ENCODE measurements at regions not wholly inside any gene's neighbourhood (a gene's known extent, or its start where the extent isn't known, plus 50 kb on each side); places are given as distances from the start of the nearest gene placed in this dataset.
"Not testable (repeated sequence)": the region's sequence is repeated elsewhere in the genome, so short reads cannot be mapped to it uniquely, and the experiment has no call there.

- not testable (repeated sequence) for H3K27me3 Mint-ChIP-seq, H3K4me3 Mint-ChIP-seq, H3K9me3 Mint-ChIP-seq, ATAC-seq, DNase-seq, H3K27ac Mint-ChIP-seq
- peaks cover 15% of the 10 kb centered on the region for H3K4me1 Mint-ChIP-seq
These were observed 69.1 kb downstream of the NPIPB11 start for GRCh38 chr16:29337385-29337901.

GRCh38 chr16:29335549-29335846 lies 71.0 kb downstream of the NPIPB11 start:
- H3K4me3 Mint-ChIP-seq, DNase-seq, ATAC-seq, H3K9me3 Mint-ChIP-seq, H3K27ac Mint-ChIP-seq, H3K27me3 Mint-ChIP-seq: not testable (repeated sequence)
- peaks cover 15% of the 10 kb centered on the region for H3K4me1 Mint-ChIP-seq

GRCh38 chr16:29334776-29335548 lies 71.5 kb downstream of the NPIPB11 start:
- H3K9me3 Mint-ChIP-seq, H3K27me3 Mint-ChIP-seq, ATAC-seq, H3K4me3 Mint-ChIP-seq, DNase-seq: not testable (repeated sequence)
- H3K27ac Mint-ChIP-seq: peak overlapping the region in 1 of 2 donors; percentile 69
- H3K4me1 Mint-ChIP-seq: peaks cover 15% of the 10 kb centered on the region

GRCh38 chr16:29333492-29334097 lies 72.9 kb downstream of the NPIPB11 start:
- H3K9me3 Mint-ChIP-seq, ATAC-seq, DNase-seq, H3K4me1 Mint-ChIP-seq, H3K4me3 Mint-ChIP-seq, H3K27me3 Mint-ChIP-seq: not testable (repeated sequence)
- peak overlapping the region in 1 of 2 donors; percentile 19 for H3K27ac Mint-ChIP-seq

GRCh38 chr16:29330623-29331022 lies 75.9 kb downstream of the NPIPB11 start:
- not testable (repeated sequence) for H3K4me1 Mint-ChIP-seq, ATAC-seq, H3K27me3 Mint-ChIP-seq, DNase-seq, H3K4me3 Mint-ChIP-seq, H3K27ac Mint-ChIP-seq, H3K9me3 Mint-ChIP-seq

- not testable (repeated sequence) for ATAC-seq, H3K27me3 Mint-ChIP-seq, DNase-seq, H3K4me1 Mint-ChIP-seq, H3K4me3 Mint-ChIP-seq, H3K27ac Mint-ChIP-seq, H3K9me3 Mint-ChIP-seq
These were observed 78.0 kb downstream of the NPIPB11 start for GRCh38 chr16:29328528-29328927.

- not testable (repeated sequence) for DNase-seq, H3K27ac Mint-ChIP-seq, H3K4me3 Mint-ChIP-seq, ATAC-seq, H3K27me3 Mint-ChIP-seq, H3K4me1 Mint-ChIP-seq, H3K9me3 Mint-ChIP-seq
These were observed 78.7 kb downstream of the NPIPB11 start for GRCh38 chr16:29327631-29328408.

- H3K4me3 Mint-ChIP-seq, H3K4me1 Mint-ChIP-seq, DNase-seq, H3K9me3 Mint-ChIP-seq, H3K27me3 Mint-ChIP-seq, H3K27ac Mint-ChIP-seq, ATAC-seq: not testable (repeated sequence)
These were observed 80.1 kb downstream of the NPIPB11 start for GRCh38 chr16:29326164-29327125.

- DNase-seq, H3K4me3 Mint-ChIP-seq, H3K4me1 Mint-ChIP-seq, H3K27me3 Mint-ChIP-seq, ATAC-seq, H3K9me3 Mint-ChIP-seq, H3K27ac Mint-ChIP-seq: not testable (repeated sequence)
These were observed 82.8 kb downstream of the NPIPB11 start for GRCh38 chr16:29323725-29324124.

GRCh38 chr16:29321585-29321984 lies 84.9 kb downstream of the NPIPB11 start:
- Mint-ChIP-seq H3K4me1 (peaks cover 16% of the 10 kb centered on the region), H3K9me3 (no peaks in the 10 kb centered on the region), H3K27me3 (no peaks in the 10 kb centered on the region), H3K27ac (no peak overlapping the region), H3K4me3 (no peak overlapping the region)
- no peak for ATAC-seq
- DNase-seq: no peak

GRCh38 chr16:29321000-29321393 lies 85.5 kb downstream of the NPIPB11 start:
- no peaks in the 10 kb centered on the region for H3K27me3 Mint-ChIP-seq
- no peaks in the 10 kb centered on the region for H3K9me3 Mint-ChIP-seq
- H3K4me3 Mint-ChIP-seq: no peak overlapping the region
- no peak overlapping the region for H3K27ac Mint-ChIP-seq
- H3K4me1 Mint-ChIP-seq: peaks cover 21% of the 10 kb centered on the region
- DNase-seq: no peak
- ATAC-seq: no peak

GRCh38 chr16:29320274-29320999 lies 86.1 kb downstream of the NPIPB11 start:
- ATAC-seq (no peak), DNase-seq (no peak)
- Mint-ChIP-seq H3K27me3 (no peaks in the 10 kb centered on the region), H3K4me3 (no peak overlapping the region), H3K4me1 (peaks cover 21% of the 10 kb centered on the region), H3K9me3 (no peaks in the 10 kb centered on the region), H3K27ac (peak overlapping the region; percentile 5 to 66)

- no peaks in the 10 kb centered on the region for H3K9me3 Mint-ChIP-seq
- ATAC-seq (no peak), DNase-seq (no peak)
- H3K27me3 Mint-ChIP-seq: no peaks in the 10 kb centered on the region
- peak overlapping the region in 1 of 2 donors; percentile 5 for H3K27ac Mint-ChIP-seq
- H3K4me3 Mint-ChIP-seq: no peak overlapping the region
- peaks cover 21% of the 10 kb centered on the region for H3K4me1 Mint-ChIP-seq
These were observed 86.8 kb downstream of the NPIPB11 start for GRCh38 chr16:29319726-29320125.

- Mint-ChIP-seq H3K4me1 (peaks cover 21% of the 10 kb centered on the region), H3K4me3 (peak overlapping the region in 1 of 2 donors; percentile 49)
- not testable (repeated sequence) for H3K9me3 Mint-ChIP-seq, H3K27me3 Mint-ChIP-seq, H3K27ac Mint-ChIP-seq
- ATAC-seq: peak; percentile 79
- DNase-seq: peak in 1 of 2 donors; percentile 26
These were observed 87.9 kb downstream of the NPIPB11 start for GRCh38 chr16:29318561-29318968.
